Bronchial epithelial cell (primary cell): ENCODE measurements at regions not wholly inside any gene's neighbourhood (a gene's known extent, or its start where the extent isn't known, plus 50 kb on each side); places are given as distances from the start of the nearest gene placed in this dataset.

Source experiments
- DNase-seq: peaks from one replicate; pipeline ENCODE4 v3.0.0-alpha.2; 2010; ENCODE audit warnings: low read depth
- FAIRE-seq: peaks from 2 replicates; lab custom pipeline; 2011; peaks lifted over from hg19 to GRCh38; lab: Jason Lieb, UNC
- H3K27me3 ChIP-seq: 2 replicates; pipeline ENCODE4 v1.5.1; 2011; ENCODE audit warnings: low read length; ENCODE audit not compliant: control insufficient read depth, insufficient read depth
- H3K36me3 ChIP-seq: 2 replicates; pipeline ENCODE4 v1.5.1; 2011; ENCODE audit warnings: low read length; ENCODE audit not compliant: control insufficient read depth, insufficient read depth
- H3K4me3 ChIP-seq: 2 replicates; pipeline ENCODE4 v1.5.1; 2011; ENCODE audit warnings: mild to moderate bottlenecking, low read depth, low read length, control low read depth
- CTCF ChIP-seq: IDR thresholded peaks from 2 replicates; pipeline ENCODE4 v1.5.1; 2011; ENCODE audit warnings: mild to moderate bottlenecking, moderate library complexity, low read length, control low read depth, inconsistent platforms; ENCODE audit not compliant: insufficient read depth, severe bottlenecking

GRCh38 chr10:36506697-36507496 lies 618.5 kb upstream of the ANKRD30A start:
- DNase-seq, result no peak
- no peak for TF ChIP-seq CTCF
- H3K27me3 ChIP-seq, result no peaks in the 10 kb centered on the region
- no peak overlapping the region for H3K4me3 ChIP-seq
- no peak for FAIRE-seq
- H3K36me3 ChIP-seq, result no peaks in the 10 kb centered on the region

GRCh38 chr10:36506261-36506660 lies 619.1 kb upstream of the ANKRD30A start:
- Histone ChIP-seq H3K4me3 (no peak overlapping the region), H3K27me3 (no peaks in the 10 kb centered on the region), H3K36me3 (no peaks in the 10 kb centered on the region)
- TF ChIP-seq CTCF, result no peak
- no peak for DNase-seq
- FAIRE-seq, result no peak

GRCh38 chr10:36504758-36505157 lies 620.6 kb upstream of the ANKRD30A start:
- no peaks in the 10 kb centered on the region for H3K36me3 ChIP-seq
- H3K27me3 ChIP-seq, result no peaks in the 10 kb centered on the region
- DNase-seq (peak; percentile 37), FAIRE-seq (no peak)
- H3K4me3 ChIP-seq, result no peak overlapping the region
- no peak for TF ChIP-seq CTCF

- no peak overlapping the region for H3K4me3 ChIP-seq
- DNase-seq (no peak), FAIRE-seq (no peak)
- no peaks in the 10 kb centered on the region for H3K36me3 ChIP-seq
- no peaks in the 10 kb centered on the region for H3K27me3 ChIP-seq
- TF ChIP-seq CTCF, result no peak
These were observed 625.1 kb upstream of the ANKRD30A start for GRCh38 chr10:36500266-36500665.

GRCh38 chr10:36499693-36500092 lies 625.7 kb upstream of the ANKRD30A start:
- TF ChIP-seq CTCF, result no peak
- Histone ChIP-seq H3K36me3 (no peaks in the 10 kb centered on the region), H3K27me3 (no peaks in the 10 kb centered on the region), H3K4me3 (no peak overlapping the region)
- DNase-seq, result peak; percentile 54
- FAIRE-seq, result no peak

GRCh38 chr10:36496758-36497157 lies 628.6 kb upstream of the ANKRD30A start:
- no peak for TF ChIP-seq CTCF
- H3K27me3 ChIP-seq, result no peaks in the 10 kb centered on the region
- no peak for FAIRE-seq
- no peaks in the 10 kb centered on the region for H3K36me3 ChIP-seq
- DNase-seq, result no peak
- H3K4me3 ChIP-seq, result no peak overlapping the region
